Activated T-cell treated with anti-CD3 and anti-CD28 coated beads, Interleukin-2, amount 50 U/mL, for 72 hours (primary cell): ENCODE measurements at regions not wholly inside any gene's neighbourhood (a gene's known extent, or its start where the extent isn't known, plus 50 kb on each side); places are given as distances from the start of the nearest gene placed in this dataset.

Source experiments
- ATAC-seq, 2 donors: fragments of 150-1000 bp; cut with Tn5 transposase; replicated peaks in 1 of 2; 2 replicates each; pipeline ENCODE4 v1.10.0; 2021; ENCODE audit warnings: moderate library complexity in 2 of 2, mild to moderate bottlenecking in 1 of 2
- DNase-seq, 2 donors: peaks; one replicate each; pipeline ENCODE4 v3.0.0; 2021 to 2022; ENCODE audit warnings: mixed read lengths in 1 of 2
- H3K27ac Mint-ChIP-seq: one replicate; pipeline ENCODE4 v1.8.0; 2022; ENCODE audit warnings: mild to moderate bottlenecking, moderate library complexity, mixed read lengths
- H3K27me3 Mint-ChIP-seq: one replicate; pipeline ENCODE4 v1.8.0; 2022; ENCODE audit warnings: low read depth, mixed read lengths
- H3K36me3 Mint-ChIP-seq, 2 donors: one replicate each; pipeline ENCODE4 v1.8.0; 2022; ENCODE audit warnings: mixed read lengths in 2 of 2, mild to moderate bottlenecking in 1 of 2; ENCODE audit not compliant: insufficient read depth in 2 of 2
- H3K4me1 Mint-ChIP-seq: one replicate; pipeline ENCODE4 v1.8.0; 2022; ENCODE audit warnings: low read depth, mixed read lengths
- H3K4me3 Mint-ChIP-seq, 2 donors: one replicate each; pipeline ENCODE4 v1.8.0; 2022; ENCODE audit warnings: mild to moderate bottlenecking in 2 of 2, mixed read lengths in 2 of 2, moderate library complexity in 2 of 2
- H3K9me3 Mint-ChIP-seq, 2 donors: one replicate each; pipeline ENCODE4 v1.8.0; 2022; ENCODE audit warnings: mixed read lengths in 2 of 2

DNA sequence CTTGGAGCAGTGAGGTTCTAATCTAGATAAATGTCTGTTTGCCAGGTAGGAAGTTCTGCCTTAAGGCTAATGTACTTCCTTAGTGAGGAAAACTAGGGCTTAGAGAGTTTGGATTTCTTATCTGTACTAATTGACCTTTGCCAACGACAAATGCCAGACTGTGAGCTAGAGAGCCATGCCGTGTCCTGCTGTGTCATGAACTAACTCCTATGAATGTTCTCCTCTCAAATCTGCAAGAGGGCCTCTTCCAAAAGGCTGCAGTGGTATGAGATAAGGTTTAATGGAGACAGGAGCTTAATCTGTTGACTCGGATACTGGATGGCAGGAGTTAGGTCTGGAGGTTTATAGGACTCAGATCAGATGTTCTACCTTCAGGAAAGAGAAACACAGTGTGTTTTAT lies 524.9 kb downstream of the NTRK3 start:
- no peak for ATAC-seq
- H3K4me3 Mint-ChIP-seq, result no peak overlapping the region
- no peak overlapping the region for H3K27ac Mint-ChIP-seq
- H3K9me3 Mint-ChIP-seq, result peaks cover 0 to 2% of the 10 kb centered on the region in 2 donors
- no peak for DNase-seq
- H3K4me1 Mint-ChIP-seq, result peaks cover 4% of the 10 kb centered on the region
- H3K27me3 Mint-ChIP-seq, result no peaks in the 10 kb centered on the region
- no peaks in the 10 kb centered on the region for H3K36me3 Mint-ChIP-seq

DNA sequence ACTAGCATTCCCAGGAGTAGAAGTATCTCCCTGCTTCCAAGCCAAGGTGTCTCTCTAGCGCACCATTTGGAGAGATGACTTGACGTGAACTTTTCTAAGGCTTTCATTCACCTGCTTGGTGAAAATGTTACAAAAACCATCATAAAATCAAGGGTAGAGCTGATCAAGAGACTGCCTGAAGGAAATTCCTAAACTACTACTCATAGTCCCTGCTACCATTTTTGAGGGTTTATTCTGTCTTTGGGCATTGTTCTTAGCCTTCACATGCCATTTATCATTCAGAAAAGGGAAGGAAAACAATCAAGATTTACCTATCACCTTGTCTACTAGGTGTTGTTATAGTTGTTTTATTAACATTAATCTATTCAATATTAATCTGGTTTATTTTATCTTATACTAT lies 525.8 kb downstream of the NTRK3 start:
- ATAC-seq (no peak), DNase-seq (no peak)
- Mint-ChIP-seq H3K27me3 (no peaks in the 10 kb centered on the region), H3K9me3 (peaks cover 0 to 2% of the 10 kb centered on the region in 2 donors), H3K4me3 (no peak overlapping the region), H3K36me3 (no peaks in the 10 kb centered on the region), H3K27ac (no peak overlapping the region), H3K4me1 (no peaks in the 10 kb centered on the region)

DNA sequence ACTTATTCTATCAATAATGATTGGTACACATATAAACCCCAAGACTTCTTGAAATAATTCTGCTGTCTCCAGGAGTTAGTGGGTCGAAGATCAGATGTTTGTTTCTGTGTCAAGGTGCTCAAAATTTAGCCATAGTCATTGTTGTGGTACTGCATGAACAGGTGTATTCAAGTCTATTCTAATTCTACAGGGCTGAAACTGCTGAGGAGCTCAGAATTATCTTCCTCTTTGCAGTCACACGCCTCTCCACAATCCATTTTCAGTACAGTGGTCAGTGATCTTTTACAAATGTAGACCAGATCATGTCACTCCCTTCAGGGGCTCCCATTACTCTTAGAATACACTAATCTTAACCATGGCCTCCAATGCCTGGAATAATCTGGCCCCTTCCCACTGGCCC lies 527.5 kb downstream of the NTRK3 start:
- ATAC-seq, result no peak
- no peak overlapping the region for H3K27ac Mint-ChIP-seq
- H3K4me3 Mint-ChIP-seq, result no peak overlapping the region
- no peaks in the 10 kb centered on the region for H3K36me3 Mint-ChIP-seq
- no peaks in the 10 kb centered on the region for H3K27me3 Mint-ChIP-seq
- H3K4me1 Mint-ChIP-seq, result no peaks in the 10 kb centered on the region
- H3K9me3 Mint-ChIP-seq, result peaks cover 0 to 2% of the 10 kb centered on the region in 2 donors
- no peak for DNase-seq

DNA sequence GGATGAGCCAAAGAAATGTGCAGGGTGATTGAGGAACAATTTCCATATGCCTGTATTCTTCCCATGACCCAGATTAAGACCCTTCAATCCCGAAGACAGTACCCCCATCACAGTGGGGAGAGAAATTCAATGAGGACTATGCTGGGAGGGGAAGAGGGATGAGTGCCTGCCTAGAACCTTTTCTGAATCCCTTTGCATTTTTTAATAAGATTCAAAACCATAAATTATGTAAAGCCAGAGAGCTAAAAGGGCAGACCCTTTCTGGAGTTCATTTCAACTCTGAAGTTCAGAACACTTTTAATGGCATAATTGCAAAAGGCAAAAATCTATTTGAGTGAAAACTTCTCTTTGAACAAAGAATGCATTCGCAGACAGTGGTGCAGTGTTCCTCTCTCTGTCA lies 529.5 kb downstream of the NTRK3 start:
- no peaks in the 10 kb centered on the region for H3K4me1 Mint-ChIP-seq
- H3K36me3 Mint-ChIP-seq, result no peaks in the 10 kb centered on the region

DNA sequence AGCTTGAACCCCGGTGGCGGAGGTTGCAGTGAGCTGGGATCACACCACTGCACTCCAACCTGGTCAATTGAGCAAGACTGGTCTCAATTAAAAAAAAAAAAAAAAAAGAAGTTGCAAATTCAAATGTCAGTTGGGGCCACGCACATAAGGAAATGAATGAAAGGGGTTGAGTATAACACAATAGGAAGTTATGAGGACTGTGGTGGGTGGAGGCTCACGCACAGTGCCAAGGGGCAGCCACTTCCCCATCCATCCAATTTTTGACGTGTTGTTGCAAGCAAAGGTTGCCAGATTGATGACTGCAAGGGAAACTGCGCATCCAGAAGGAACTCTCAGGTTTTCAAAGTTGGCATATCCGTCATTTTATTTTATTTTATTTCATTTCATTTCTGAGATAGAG lies 532.2 kb downstream of the NTRK3 start:
- Mint-ChIP-seq H3K4me1 (no peaks in the 10 kb centered on the region), H3K4me3 (no peak overlapping the region), H3K27me3 (no peaks in the 10 kb centered on the region), H3K27ac (no peak overlapping the region), H3K36me3 (no peaks in the 10 kb centered on the region), H3K9me3 (peaks cover 0 to 2% of the 10 kb centered on the region in 2 donors)
- ATAC-seq (no peak), DNase-seq (no peak)

More for the DNA sequence above, 529.5 kb downstream of the NTRK3 start:
- Mint-ChIP-seq H3K27me3 (no peaks in the 10 kb centered on the region), H3K9me3 (peaks cover 0 to 2% of the 10 kb centered on the region in 2 donors), H3K4me3 (no peak overlapping the region), H3K27ac (no peak overlapping the region)
- ATAC-seq (no peak), DNase-seq (no peak)

DNA sequence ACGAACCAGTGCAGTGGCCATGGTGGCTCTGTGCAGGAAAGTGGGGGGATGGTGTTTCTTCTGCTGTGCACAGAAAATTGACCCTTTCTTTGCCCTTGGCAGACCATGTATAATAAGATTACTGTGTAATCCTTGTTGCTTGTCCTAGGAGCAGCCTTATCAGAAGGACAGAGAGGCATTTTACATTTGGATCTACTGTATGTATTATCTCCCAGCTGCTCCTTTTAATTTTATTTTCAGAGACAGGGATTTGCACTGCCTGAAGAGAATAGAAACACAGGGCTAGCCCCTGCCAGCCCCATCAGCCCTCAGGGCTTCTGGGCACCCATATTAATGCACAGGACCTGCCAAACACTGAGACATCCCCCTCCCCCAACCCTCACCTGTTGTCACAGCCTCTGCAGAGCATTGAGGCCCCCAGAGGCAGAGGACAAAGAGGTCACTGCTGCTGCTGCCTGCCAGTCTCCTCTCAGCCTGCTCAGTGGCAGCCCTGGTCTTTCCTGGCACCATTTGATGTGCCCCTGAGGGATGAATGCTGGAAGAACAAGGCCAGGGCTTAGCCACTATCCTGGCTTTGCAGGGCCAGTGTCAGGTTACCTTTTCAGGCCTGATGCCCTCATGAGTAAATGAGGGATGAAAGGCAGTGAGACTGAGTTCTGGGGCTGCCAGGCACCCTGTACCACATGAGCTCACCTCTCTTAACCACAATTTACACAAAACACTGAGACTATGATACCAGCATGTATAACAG lies 533.4 kb downstream of the NTRK3 start:
- H3K9me3 Mint-ChIP-seq, result peaks cover 0 to 2% of the 10 kb centered on the region in 2 donors
- H3K4me3 Mint-ChIP-seq, result no peak overlapping the region
- no peaks in the 10 kb centered on the region for H3K4me1 Mint-ChIP-seq
- H3K27ac Mint-ChIP-seq, result no peak overlapping the region
- H3K36me3 Mint-ChIP-seq, result no peaks in the 10 kb centered on the region
- no peak for ATAC-seq
- H3K27me3 Mint-ChIP-seq, result no peaks in the 10 kb centered on the region
- DNase-seq, result no peak

DNA sequence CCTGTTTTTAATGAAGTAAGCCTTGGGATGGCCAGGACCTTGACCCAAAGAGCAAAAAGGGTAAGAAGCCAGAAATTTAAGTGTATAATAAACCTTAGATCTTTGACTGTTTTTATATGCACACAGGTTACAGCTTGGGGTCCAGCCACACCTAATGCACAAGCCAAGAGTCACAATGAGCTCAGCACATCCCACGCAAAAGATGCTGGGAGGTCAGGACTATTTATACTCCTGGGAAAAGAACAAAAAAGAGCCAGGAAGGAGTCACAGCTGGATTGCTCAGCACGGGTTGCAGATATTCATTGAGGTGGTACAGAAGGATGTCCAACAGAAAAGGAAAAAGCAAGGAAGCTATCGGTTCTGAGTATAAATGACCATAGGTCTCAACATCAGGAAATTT lies 536.3 kb downstream of the NTRK3 start:
- no peaks in the 10 kb centered on the region for H3K4me1 Mint-ChIP-seq
- DNase-seq (no peak), ATAC-seq (no peak)
- H3K27ac Mint-ChIP-seq, result no peak overlapping the region
- H3K27me3 Mint-ChIP-seq, result no peaks in the 10 kb centered on the region
- peaks cover 0 to 2% of the 10 kb centered on the region in 2 donors for H3K9me3 Mint-ChIP-seq
- H3K4me3 Mint-ChIP-seq, result no peak overlapping the region
- H3K36me3 Mint-ChIP-seq, result no peaks in the 10 kb centered on the region

DNA sequence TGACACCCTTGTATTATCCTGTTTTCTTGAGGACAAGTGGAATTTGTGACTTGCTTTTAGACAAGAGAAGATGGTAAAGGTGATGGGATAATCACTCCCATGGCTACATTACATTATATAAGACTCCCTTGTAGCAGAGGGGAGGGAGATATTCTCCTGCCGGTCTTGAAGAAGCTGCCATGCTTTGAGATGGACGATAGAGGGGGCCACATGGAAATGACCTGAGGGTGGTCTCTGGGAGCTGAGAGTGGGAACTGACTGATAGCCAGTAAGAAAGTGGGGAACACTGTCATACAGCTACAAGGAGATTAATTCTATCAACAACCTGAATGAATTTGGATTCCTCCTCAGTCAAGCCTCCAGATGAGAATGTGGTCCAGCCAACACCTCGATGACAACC lies 540.1 kb downstream of the NTRK3 start:
- Mint-ChIP-seq H3K27ac (no peak overlapping the region), H3K27me3 (peaks cover 1% of the 10 kb centered on the region), H3K36me3 (no peaks in the 10 kb centered on the region), H3K9me3 (peaks cover 0 to 4% of the 10 kb centered on the region in 2 donors), H3K4me3 (no peak overlapping the region), H3K4me1 (no peaks in the 10 kb centered on the region)
- DNase-seq (no peak), ATAC-seq (no peak)

DNA sequence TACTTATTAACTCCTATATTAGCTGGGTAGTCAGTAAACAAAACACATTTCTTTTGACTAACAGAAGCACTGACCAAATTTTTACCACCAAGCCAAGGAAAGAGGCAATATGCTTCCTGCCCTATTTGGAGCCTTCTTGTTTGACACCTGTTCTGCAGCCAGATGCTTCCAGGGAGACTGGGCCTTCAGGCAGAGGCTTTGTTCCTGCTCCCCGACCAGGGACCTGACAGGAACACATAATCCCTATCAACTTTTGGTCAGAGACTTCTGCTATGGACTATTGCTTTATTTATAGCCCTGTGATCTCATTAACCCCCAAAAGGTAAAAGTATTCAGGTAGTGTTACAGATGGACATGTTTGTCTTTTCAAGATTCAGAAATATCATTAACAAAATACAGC lies 541.3 kb downstream of the NTRK3 start:
- Mint-ChIP-seq H3K9me3 (peaks cover 0 to 2% of the 10 kb centered on the region in 2 donors), H3K36me3 (no peaks in the 10 kb centered on the region), H3K4me1 (no peaks in the 10 kb centered on the region), H3K4me3 (no peak overlapping the region), H3K27me3 (peaks cover 8% of the 10 kb centered on the region), H3K27ac (no peak overlapping the region)
- ATAC-seq, result no peak
- no peak for DNase-seq

DNA sequence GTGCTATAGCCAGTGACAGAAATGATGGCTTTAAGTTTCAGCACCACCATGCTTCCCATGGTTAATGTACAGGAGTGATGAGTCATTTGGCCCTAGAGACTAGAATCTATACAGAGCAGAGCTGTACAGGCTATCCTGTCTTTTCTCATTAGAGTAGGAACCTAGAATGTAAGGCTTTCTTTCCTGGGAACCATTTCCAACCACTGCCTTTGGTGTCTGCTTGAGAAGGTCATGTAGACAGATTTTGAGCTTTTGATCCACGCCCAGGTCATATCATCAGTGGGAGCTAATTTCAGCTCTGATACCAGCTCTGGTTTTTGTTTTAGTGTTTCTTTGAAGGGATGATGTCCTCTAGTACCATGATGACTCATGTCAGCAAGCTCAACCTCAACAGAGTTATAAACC lies 543.1 kb downstream of the NTRK3 start:
- Mint-ChIP-seq H3K27ac (no peak overlapping the region), H3K9me3 (peaks cover 0 to 2% of the 10 kb centered on the region in 2 donors)
- no peak for DNase-seq

DNA sequence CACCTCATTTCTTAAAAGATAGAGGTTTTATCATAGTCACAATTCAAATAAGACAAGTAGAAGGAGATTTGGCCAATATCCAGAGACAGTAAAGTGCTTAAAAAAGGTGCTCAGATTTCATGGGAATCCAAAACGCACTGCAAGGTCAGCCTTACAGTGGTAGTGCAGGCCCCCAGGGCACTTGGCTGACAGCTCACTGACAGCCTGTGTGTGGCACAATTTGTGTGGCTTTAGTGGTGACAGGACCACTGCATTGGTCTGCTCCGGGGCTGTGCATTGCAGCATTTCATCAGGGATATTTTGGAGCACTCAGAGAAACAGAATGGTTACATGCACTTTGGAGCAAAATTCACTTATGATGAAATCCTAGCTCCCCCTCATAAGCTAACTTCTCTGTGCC lies 544.3 kb downstream of the NTRK3 start:
- ATAC-seq (no peak), DNase-seq (no peak)
- no peak overlapping the region for H3K4me3 Mint-ChIP-seq
- H3K27ac Mint-ChIP-seq, result no peak overlapping the region
- no peaks in the 10 kb centered on the region for H3K4me1 Mint-ChIP-seq
- H3K9me3 Mint-ChIP-seq, result peaks cover 0 to 2% of the 10 kb centered on the region in 2 donors
- H3K36me3 Mint-ChIP-seq, result no peaks in the 10 kb centered on the region
- H3K27me3 Mint-ChIP-seq, result peaks cover 8% of the 10 kb centered on the region

More for the DNA sequence above, 543.1 kb downstream of the NTRK3 start:
- H3K36me3 Mint-ChIP-seq, result no peaks in the 10 kb centered on the region
- peak in 1 of 2 donors; percentile 43 for ATAC-seq
- no peaks in the 10 kb centered on the region for H3K4me1 Mint-ChIP-seq
- H3K4me3 Mint-ChIP-seq, result no peak overlapping the region
- H3K27me3 Mint-ChIP-seq, result peaks cover 8% of the 10 kb centered on the region

DNA sequence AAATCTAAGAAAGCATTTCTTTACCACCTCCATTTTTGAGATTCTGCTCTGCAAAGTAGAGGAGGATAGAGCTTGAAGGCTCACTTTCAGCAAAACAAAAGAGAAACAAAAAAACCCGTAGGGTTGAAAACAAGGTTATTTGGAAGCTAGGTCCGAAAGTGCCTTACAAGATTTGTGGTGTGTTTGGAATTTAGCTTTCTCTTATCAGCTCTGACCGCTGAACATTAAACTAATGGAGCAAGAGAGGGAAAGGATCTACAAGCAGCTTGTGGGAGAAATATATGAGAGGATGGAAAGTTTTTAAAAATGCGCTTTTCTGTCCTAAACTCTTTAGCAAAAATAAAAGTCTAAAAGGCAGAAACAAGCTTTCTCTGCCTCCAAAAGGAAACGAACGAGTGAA lies 545.5 kb downstream of the NTRK3 start:
- DNase-seq, result no peak

DNA sequence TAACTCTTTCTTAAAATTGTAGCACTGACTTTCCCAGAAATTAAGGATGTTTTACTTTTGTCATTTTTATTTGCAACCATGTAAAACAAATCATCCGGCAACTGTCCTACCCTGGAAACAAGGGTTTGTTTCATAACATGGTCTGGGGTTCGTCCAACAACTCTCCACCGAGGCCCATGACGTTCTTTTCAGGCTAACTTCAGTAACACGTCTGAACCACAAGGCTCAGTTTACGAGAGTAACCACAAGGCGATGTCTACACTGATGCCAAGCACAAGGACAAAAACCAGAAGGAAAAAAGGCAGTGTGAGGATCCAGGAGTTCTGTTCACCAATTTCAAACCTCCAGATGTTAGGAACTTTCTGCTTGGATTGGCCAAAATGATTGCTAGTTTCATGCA lies 546.1 kb downstream of the NTRK3 start:
- Mint-ChIP-seq H3K27ac (no peak overlapping the region), H3K36me3 (no peaks in the 10 kb centered on the region), H3K4me1 (no peaks in the 10 kb centered on the region), H3K4me3 (no peak overlapping the region), H3K9me3 (peaks cover 0 to 2% of the 10 kb centered on the region in 2 donors), H3K27me3 (peaks cover 8% of the 10 kb centered on the region)
- DNase-seq (no peak), ATAC-seq (no peak)

More for the DNA sequence above, 545.5 kb downstream of the NTRK3 start:
- ATAC-seq, result no peak
- H3K4me1 Mint-ChIP-seq, result no peaks in the 10 kb centered on the region
- peaks cover 0 to 2% of the 10 kb centered on the region in 2 donors for H3K9me3 Mint-ChIP-seq
- H3K4me3 Mint-ChIP-seq, result no peak overlapping the region
- H3K36me3 Mint-ChIP-seq, result no peaks in the 10 kb centered on the region
- no peak overlapping the region for H3K27ac Mint-ChIP-seq
- H3K27me3 Mint-ChIP-seq, result peaks cover 8% of the 10 kb centered on the region

DNA sequence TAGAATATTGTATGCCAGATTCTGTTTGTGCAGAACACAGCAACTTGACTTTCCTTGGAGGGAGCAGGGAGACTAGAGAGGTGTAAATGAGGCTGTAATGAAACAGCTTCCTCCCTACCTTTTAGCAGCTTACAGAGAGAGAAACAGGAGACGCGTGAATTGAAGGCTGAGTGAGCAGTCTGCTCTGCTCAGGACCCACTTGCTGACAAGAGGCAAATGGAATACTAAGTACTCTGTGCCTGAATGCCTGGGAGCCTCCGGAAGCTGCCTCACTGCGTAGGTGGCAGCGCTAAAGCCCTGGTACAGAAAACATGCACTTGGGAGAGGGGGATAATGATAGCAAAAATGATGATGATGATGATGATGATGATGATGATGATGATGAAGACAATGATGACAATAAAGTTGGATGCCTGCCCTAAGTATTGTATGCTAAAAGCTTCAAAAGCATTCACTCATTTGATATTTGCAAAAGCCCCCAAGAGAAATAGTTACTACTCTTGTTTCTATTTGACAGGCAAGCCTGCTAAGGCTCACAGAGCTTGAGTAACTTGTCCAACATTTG lies 548.9 kb downstream of the NTRK3 start:
- H3K9me3 Mint-ChIP-seq, result peaks cover 0 to 3% of the 10 kb centered on the region in 2 donors
- no peak overlapping the region for H3K27ac Mint-ChIP-seq
- H3K36me3 Mint-ChIP-seq, result no peaks in the 10 kb centered on the region
- no peak for ATAC-seq
- H3K4me3 Mint-ChIP-seq, result no peak overlapping the region
- no peaks in the 10 kb centered on the region for H3K4me1 Mint-ChIP-seq
- DNase-seq, result no peak
- H3K27me3 Mint-ChIP-seq, result peaks cover 8% of the 10 kb centered on the region
